ENCODE measurements at regions not wholly inside any gene's neighbourhood (a gene's known extent, or its start where the extent isn't known, plus 50 kb on each side); places are given as distances from the start of the nearest gene placed in this dataset.

DNA sequence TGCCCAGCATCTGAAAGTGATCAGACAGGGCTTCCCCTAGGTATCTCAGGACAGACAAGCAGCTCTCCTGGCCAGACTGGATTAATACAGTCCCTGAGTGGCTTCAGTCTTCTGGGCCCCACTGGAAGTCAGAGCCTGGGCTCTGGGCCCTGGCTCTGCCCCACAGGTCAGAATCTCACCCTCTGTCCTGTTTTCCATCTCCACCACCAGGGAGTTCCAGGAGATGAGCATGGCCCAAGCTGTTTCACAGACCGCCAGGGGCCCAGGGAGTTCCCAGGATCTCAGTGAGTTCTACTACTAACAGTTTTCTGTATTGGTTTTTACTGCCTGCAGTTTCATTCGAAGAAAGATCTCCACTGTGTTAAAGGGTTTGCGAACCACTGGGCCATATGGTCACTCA is 131.5 kb downstream of the MEX3B start:
- TF ChIP-seq POLR2AphosphoS5 (IDR thresholded peaks at IDR 0.05; ENCODE audit: borderline replicate concordance, low read depth, low read length) (no peak), EZH2 (IDR thresholded peaks at IDR 0.05) (no peak)

All from SK-N-MC (cell line).